NCI-H526 treated with DMSO at 0.1 percent for 48 hours (cell line): ENCODE measurements at regions not wholly inside any gene's neighbourhood (a gene's known extent, or its start where the extent isn't known, plus 50 kb on each side); places are given as distances from the start of the nearest gene placed in this dataset.

Experiments
- DNase-seq: peaks from one replicate; lab custom pipeline; 2025; lab: John Stamatoyannopoulos, UW

GRCh38 chr14:86513564-86513963 is 983.6 kb downstream of the FLRT2 start:
- DNase-seq = no peak

DNA sequence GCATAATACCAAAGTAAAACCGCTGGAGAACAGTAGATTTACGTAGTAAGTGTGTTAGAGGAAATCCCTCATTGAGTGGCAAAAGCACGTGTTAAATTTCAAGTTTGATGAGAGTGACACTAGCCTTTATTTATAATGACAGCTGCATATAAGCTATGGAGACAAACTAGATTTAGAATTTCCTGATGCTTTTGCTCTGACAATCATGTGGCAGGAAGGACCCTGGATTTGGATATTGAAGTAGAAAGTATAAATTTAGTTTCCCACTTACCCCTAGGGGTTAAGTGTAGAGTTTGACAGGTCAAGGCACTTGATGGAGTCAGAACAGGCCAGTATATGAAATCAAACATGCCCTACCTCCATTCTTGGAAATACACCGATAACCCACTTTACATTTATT is 983.1 kb downstream of the FLRT2 start:
- DNase-seq = no peak

DNA sequence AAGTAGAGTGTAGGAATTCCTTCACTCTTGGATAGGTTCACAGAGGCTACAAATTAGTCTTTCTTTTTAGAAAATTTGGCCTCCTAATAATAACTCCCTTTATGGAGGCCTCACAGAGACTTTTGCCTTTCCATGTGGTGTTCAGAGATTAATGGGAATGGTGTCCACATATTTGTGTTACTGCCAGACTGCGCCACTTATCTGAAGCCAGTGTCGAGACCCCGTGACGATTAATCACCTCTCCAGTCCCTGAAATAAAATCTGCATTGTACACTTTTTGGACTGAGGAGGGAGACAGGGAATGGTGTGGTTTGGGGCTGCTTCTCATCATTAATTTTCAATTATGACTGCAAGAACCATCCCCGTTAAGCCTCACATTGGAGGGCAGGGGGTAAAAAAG is 980.5 kb downstream of the FLRT2 start:
- no peak for DNase-seq

DNA sequence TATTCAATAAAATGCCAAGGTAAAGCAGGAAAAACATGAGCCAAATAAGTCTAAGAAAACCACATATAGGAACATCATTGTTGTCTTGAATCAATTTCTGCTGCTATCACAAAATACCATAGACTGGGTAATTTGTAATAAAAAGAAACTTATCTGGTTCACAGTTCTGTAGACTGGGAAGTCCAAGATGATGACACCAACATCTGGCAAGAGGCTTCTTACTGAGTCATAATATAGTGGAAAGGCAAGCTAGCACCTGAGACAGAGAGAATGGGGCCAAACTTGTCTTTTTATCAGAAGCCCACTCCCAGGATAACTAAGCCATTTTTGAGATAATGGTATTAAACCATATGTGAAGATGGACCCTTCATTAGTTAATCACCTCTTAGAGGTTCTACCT is 975.9 kb downstream of the FLRT2 start:
- DNase-seq = no peak

GRCh38 chr14:86501611-86502010 is 971.7 kb downstream of the FLRT2 start:
- no peak for DNase-seq

DNA sequence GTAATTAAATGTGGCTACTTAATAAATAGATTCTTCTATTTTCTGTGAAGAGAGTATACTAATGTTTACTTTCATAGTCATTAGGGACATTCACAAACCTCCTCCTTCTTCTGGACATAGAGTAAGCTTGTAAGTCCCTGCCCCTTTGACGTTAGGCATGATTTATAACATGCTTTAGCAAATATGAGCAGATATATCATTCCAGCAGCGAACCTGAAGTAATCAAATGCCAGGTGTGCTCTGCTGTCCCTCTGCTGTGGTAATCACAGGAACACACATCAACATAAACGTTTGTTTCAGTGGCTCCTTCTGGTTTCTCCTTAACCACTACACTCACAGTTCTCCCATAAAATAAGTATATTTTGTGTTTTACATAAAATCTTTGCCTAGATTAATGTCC is 961.8 kb downstream of the FLRT2 start:
- DNase-seq = peak; percentile 23

DNA sequence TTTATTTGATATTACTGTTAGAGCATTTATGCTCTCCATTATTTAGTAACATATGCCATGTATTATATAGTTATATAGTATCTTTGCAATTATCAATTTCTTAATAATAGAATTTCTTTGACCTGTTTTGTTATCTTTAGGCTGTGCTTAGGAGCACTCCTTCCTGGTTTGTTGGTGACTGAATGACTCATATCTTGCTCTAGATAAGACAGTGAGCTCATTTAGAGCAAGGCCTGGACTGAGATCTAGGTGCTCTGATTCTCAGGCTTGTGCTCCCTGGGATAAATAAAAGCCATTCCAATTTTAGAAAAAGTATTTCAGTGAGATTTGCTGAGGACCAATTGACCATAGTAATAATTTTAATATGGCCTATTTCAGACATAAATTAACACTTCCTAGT is 951.2 kb downstream of the FLRT2 start:
- DNase-seq = no peak

- DNase-seq = no peak
Measured at GRCh38 chr14:86464341-86464740, 934.4 kb downstream of the FLRT2 start.

- no peak for DNase-seq
Measured at GRCh38 chr14:86462193-86462753, 932.3 kb downstream of the FLRT2 start.

GRCh38 chr14:86457481-86458135 is 927.7 kb downstream of the FLRT2 start:
- DNase-seq = no peak

- DNase-seq = no peak
Measured at GRCh38 chr14:86450085-86450484, 920.1 kb downstream of the FLRT2 start.

GRCh38 chr14:86442135-86442534 is 912.2 kb downstream of the FLRT2 start:
- no peak for DNase-seq

GRCh38 chr14:86430853-86431252 is 900.9 kb downstream of the FLRT2 start:
- peak; percentile 15 for DNase-seq

DNA sequence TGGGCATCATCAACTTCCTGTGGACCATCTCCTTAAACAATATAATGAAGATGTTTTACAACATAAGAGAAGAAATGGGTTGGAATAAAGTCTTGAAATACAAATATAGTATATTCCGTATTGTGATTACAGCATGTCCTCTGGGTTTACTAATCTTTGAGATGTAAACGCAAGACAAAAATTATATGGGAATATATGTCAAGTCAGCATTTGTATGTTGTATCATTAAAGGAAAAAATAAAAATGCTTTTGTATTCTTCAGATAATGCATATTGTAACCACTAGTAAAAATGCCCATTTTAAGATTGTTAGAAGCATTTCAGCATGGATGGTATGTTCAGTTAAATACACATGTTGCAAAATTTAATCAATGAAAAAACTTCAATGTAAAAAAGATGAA is 893.3 kb downstream of the FLRT2 start:
- no peak for DNase-seq

DNA sequence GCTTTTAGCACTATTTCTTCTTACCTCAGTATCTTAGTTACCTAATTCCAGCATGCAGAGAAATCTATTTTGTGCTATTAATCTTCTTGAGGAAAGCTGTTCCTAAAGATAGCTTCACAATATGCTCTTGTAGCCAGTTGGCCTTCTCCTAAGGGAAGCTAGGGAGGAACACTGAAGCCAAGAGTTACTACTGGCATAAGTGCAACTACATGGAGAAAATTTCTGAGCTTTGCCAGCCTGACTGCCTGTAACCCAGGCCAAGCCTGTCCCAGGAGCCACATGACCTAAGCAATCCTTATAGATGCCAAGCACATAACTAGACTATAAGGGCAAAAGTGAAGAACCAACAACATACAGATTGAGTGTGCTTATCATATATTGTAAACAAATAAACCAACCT is 890.2 kb downstream of the FLRT2 start:
- DNase-seq = no peak

DNA sequence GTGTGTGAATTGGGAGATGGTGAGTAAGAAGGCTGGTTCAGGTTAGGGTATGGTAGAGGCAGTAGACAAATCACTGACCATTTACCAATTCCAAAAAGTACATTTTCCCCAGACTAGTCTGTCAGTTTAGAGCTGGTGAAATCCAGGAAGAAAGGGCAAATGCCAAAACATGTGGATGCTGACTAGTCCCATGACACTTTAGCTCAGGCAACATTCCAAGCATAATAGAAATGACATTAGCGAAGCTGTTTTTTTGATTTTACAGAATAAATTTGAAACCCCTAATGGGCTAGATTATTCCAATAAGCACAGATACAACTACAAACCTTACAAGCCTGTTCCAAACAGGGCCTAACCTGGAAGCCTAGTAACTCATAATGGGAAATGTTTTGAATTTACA is 884.2 kb downstream of the FLRT2 start:
- no peak for DNase-seq

GRCh38 chr14:86404989-86405649 is 875.2 kb downstream of the FLRT2 start:
- DNase-seq = no peak

DNA sequence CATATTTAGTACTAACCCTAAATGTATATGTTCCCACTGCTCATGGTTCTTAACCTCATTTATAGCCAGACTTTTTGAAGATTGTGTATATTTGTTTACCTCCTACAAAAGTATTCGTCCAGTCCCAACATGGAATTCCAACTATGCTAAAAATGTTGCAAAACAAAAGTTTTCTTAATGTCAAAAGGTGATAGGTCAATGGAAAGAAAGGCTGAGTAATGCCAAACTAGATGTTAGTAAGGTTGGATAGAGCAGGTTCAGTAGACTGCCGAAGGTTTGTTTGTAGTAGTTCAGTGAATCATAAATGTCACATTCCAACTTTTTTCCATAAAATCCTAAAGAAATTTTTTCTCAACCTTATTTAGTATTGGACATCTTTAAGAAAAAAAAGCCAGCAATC is 874.5 kb downstream of the FLRT2 start:
- no peak for DNase-seq

DNA sequence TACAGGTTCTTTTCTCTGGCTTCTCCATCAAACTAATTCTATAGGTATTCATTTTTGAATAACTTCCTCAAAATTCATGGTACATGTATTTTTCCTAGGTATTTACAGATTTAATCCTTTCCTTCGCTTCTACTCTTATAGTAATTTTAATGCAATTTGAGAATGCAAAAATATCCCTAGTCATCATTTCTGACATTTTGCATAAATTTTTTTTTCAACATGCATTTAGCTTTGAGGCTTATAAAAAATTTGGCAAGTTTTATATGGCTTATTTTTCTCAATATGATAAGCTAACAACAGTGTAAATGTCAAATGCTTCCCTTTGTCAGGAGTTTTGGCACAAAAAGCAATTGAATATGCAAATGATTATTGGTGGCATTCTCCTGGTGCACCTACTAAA is 872.6 kb downstream of the FLRT2 start:
- DNase-seq = no peak

- no peak for DNase-seq
Measured at GRCh38 chr14:86391085-86391484, 861.1 kb downstream of the FLRT2 start.

DNA sequence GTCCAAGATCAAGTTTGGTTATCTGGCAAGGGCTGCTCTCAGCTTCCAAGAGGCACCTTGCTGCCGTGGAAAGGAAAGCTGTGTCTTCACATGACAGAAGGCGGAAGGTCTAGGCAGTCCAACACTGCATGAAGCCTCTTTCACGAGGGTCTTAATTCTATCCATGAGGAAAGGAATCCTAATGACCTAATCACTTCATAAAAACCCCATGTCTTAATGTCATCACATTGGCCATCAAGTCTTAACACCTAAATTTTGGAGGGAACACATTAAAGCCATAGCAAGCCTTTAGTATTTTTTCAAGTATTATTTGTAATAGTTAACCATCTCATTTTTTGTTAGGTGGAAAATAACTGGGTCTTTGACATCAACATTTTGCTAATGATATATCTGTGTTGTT is 858.3 kb downstream of the FLRT2 start:
- DNase-seq = no peak

- no peak for DNase-seq
Measured at GRCh38 chr14:86373886-86374285, 843.9 kb downstream of the FLRT2 start.

- no peak for DNase-seq
Measured at GRCh38 chr14:86372402-86372801, 842.5 kb downstream of the FLRT2 start.

DNA sequence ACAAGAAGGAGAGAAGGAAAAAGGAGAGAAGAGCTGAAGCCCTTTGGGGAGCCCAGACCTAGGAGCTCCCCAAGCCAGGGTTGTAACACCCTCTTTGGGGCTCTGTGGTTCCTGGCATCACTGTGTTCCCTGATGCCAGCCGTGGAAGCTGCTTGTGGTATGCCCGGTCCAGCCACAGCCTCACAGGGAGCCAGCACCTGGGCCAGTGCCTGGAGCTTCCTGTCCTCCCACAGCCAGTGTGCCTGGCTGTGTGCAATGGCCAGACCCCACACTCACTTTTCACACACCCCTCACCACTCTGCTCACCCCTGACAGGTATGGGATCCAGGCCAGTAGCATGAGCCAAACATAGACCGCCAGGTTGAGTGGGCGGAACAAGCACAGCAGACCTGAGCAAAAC is 834.7 kb downstream of the FLRT2 start:
- no peak for DNase-seq
